Loucy (cell line): ENCODE measurements at regions not wholly inside any gene's neighbourhood (a gene's known extent, or its start where the extent isn't known, plus 50 kb on each side); places are given as distances from the start of the nearest gene placed in this dataset.

Experiments
- H2AFZ ChIP-seq: fragments of 200-600 bp; sonication (generic); 2 replicates; pipeline ENCODE4 v1.6.0; 2016; ENCODE audit warnings: antibody characterized with exemption, mild to moderate bottlenecking, low read length, moderate library complexity
- H3F3A ChIP-seq: fragments of 200-600 bp; 2 replicates; pipeline ENCODE4 v1.6.0; 2016; ENCODE audit warnings: antibody characterized with exemption, low read depth, mild to moderate bottlenecking
- H3K27me3 ChIP-seq: fragments of 200-600 bp; sonication (generic); 2 replicates; pipeline ENCODE4 v1.6.1; 2014; ENCODE audit warnings: low read length, mild to moderate bottlenecking; ENCODE audit not compliant: insufficient read depth, poor library complexity, severe bottlenecking
- H3K36me3 ChIP-seq: fragments of 200-600 bp; sonication (generic); 2 replicates; pipeline ENCODE4 v1.6.1; 2016; ENCODE audit warnings: low read length; ENCODE audit not compliant: insufficient read depth
- H3K4me1 ChIP-seq: fragments of 200-600 bp; sonication (generic); 2 replicates; pipeline ENCODE4 v1.5.1; 2014; ENCODE audit warnings: low read length, mild to moderate bottlenecking; ENCODE audit not compliant: insufficient read depth, poor library complexity, severe bottlenecking
- H3K4me2 ChIP-seq: fragments of 200-600 bp; sonication (generic); 2 replicates; pipeline ENCODE4 v1.6.0; 2014; ENCODE audit warnings: antibody characterized with exemption, low read length, low read depth, mild to moderate bottlenecking; ENCODE audit not compliant: poor library complexity, severe bottlenecking
- H3K4me3 ChIP-seq: fragments of 200-600 bp; sonication (generic); 2 replicates; pipeline ENCODE4 v1.5.1; 2014; ENCODE audit warnings: low read length, mild to moderate bottlenecking, mixed read lengths; ENCODE audit not compliant: poor library complexity, severe bottlenecking
- H3K79me2 ChIP-seq: fragments of 200-600 bp; sonication (generic); 2 replicates; pipeline ENCODE4 v1.6.1; 2014; ENCODE audit warnings: low read length; ENCODE audit not compliant: insufficient read depth
- H3K9ac ChIP-seq: fragments of 200-600 bp; sonication (generic); 2 replicates; pipeline ENCODE4 v1.6.0; 2014; ENCODE audit warnings: mild to moderate bottlenecking, low read depth, low read length, moderate library complexity; ENCODE audit not compliant: poor library complexity, severe bottlenecking
- H3K9me2 ChIP-seq: fragments of 200-600 bp; sonication (generic); replicated peaks from 2 replicates; pipeline ENCODE4 v1.6.1; 2016; ENCODE audit warnings: low read depth, low read length, mixed read lengths
- H3K9me3 ChIP-seq: fragments of 200-600 bp; sonication (generic); 2 replicates; pipeline ENCODE4 v1.6.1; 2014; ENCODE audit warnings: mild to moderate bottlenecking, antibody characterized with exemption, low read length, low read depth; ENCODE audit not compliant: insufficient read depth
- H4K20me1 ChIP-seq: fragments of 200-600 bp; sonication (generic); 2 replicates; pipeline ENCODE4 v1.6.0; 2014; ENCODE audit warnings: antibody characterized with exemption, low read length, mild to moderate bottlenecking; ENCODE audit not compliant: insufficient read depth, poor library complexity, severe bottlenecking
- CTCF ChIP-seq: fragments of 200-600 bp; sonication (generic); conservative IDR thresholded peaks from 2 replicates; pipeline ENCODE4 v1.5.1; 2014; ENCODE audit warnings: mild to moderate bottlenecking, antibody characterized with exemption, low read length
- EZH2phosphoT487 ChIP-seq: fragments of 200-600 bp; IDR thresholded peaks from 2 replicates; pipeline ENCODE4 v1.6.1; 2018; ENCODE audit warnings: antibody characterized with exemption, mild to moderate bottlenecking, moderate library complexity, borderline replicate concordance

DNA sequence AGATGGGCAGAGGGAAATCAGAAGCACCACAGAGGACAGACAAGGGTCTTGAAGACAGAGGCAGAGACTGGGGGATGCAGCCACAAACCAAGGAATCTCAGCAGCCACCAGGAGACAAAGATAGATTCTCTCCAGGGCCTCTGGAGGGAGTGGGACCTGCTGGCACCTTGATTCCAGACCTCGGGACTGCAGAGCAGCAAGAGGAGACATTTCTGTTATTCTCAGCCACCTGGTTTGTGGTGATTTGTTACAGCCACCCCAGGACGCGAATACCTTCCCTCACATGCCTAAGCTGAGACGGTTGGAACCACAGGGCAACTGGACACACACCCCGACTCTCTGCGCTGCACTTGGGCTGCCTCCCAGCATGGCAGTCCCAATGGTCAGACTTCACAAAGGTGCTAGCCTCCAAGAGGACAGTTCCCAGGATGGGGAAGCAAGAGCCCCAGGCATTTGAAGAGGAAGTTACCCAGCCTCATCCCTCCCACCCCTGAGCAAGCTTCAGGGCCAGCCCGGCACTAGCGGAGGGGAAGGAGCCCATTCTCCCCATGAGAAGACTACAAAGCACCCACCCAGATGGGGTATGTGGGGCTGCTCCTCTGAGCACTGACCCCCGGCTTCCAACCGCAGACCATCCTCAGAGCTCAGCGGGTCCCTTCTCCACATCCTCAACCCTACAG lies 104.6 kb upstream of the INSIG1 start:
- no peaks in the 10 kb centered on the region for H3K36me3 ChIP-seq
- TF ChIP-seq EZH2phosphoT487, result no peak
- no peak for TF ChIP-seq CTCF
- H3F3A ChIP-seq, result no peaks in the 10 kb centered on the region
- no peaks in the 10 kb centered on the region for H3K79me2 ChIP-seq
- H4K20me1 ChIP-seq, result no peaks in the 10 kb centered on the region
- H3K9ac ChIP-seq, result no peak overlapping the region
- peaks cover 12% of the 10 kb centered on the region for H3K4me1 ChIP-seq
- no peak overlapping the region for H3K4me2 ChIP-seq
- no peak overlapping the region for H2AFZ ChIP-seq
- no peak overlapping the region for H3K4me3 ChIP-seq
- H3K9me3 ChIP-seq, result peaks cover 14% of the 10 kb centered on the region; the same call in 1 of the 2 replicates
- no peaks in the 10 kb centered on the region for H3K9me2 ChIP-seq
- H3K27me3 ChIP-seq, result peaks cover 8% of the 10 kb centered on the region

GRCh38 chr7:155193716-155194115 lies 104.0 kb upstream of the INSIG1 start:
- Histone ChIP-seq H2AFZ (no peak overlapping the region), H3K4me2 (no peak overlapping the region), H3K27me3 (peaks cover 8% of the 10 kb centered on the region), H3K9ac (no peak overlapping the region), H3K4me1 (peaks cover 7% of the 10 kb centered on the region), H3K9me3 (peaks cover 14% of the 10 kb centered on the region; the same call in 1 of the 2 replicates), H3K9me2 (no peaks in the 10 kb centered on the region), H3K36me3 (no peaks in the 10 kb centered on the region), H3F3A (no peaks in the 10 kb centered on the region), H3K4me3 (no peak overlapping the region), H3K79me2 (no peaks in the 10 kb centered on the region), H4K20me1 (no peaks in the 10 kb centered on the region)
- no peak for TF ChIP-seq CTCF
- TF ChIP-seq EZH2phosphoT487, result no peak

GRCh38 chr7:155194382-155195140 lies 103.1 kb upstream of the INSIG1 start:
- Histone ChIP-seq H4K20me1 (no peaks in the 10 kb centered on the region), H3K4me2 (no peak overlapping the region), H3K9me2 (no peaks in the 10 kb centered on the region), H3K27me3 (peaks cover 8% of the 10 kb centered on the region), H3K4me3 (no peak overlapping the region), H3K4me1 (no peaks in the 10 kb centered on the region), H3F3A (no peaks in the 10 kb centered on the region), H3K36me3 (no peaks in the 10 kb centered on the region), H3K9me3 (peaks cover 14% of the 10 kb centered on the region; the same call in 1 of the 2 replicates), H3K9ac (no peak overlapping the region), H3K79me2 (no peaks in the 10 kb centered on the region), H2AFZ (no peak overlapping the region)
- TF ChIP-seq EZH2phosphoT487, result no peak
- TF ChIP-seq CTCF, result no peak
